ENCODE measurements at regions not wholly inside any gene's neighbourhood (a gene's known extent, or its start where the extent isn't known, plus 50 kb on each side); places are given as distances from the start of the nearest gene placed in this dataset.
"Not testable (repeated sequence)": the region's sequence is repeated elsewhere in the genome, so short reads cannot be mapped to it uniquely, and the experiment has no call there.

GRCh38 chr12:71385155-71385554 lies 54.4 kb upstream of the LGR5 start:
- Histone ChIP-seq H4K20me1 (ENCODE audit: control insufficient read depth, insufficient read depth, insufficient read length) (no peaks in the 10 kb centered on the region), H3K56ac (ENCODE audit: insufficient read length, low read depth, low read length) (no peak overlapping the region), H2AK5ac (ENCODE audit: insufficient read length, low read length) (no peak overlapping the region), H2BK120ac (ENCODE audit: low read depth, low read length, poor library complexity, severe bottlenecking) (no peak overlapping the region), H3K4me2 (ENCODE audit: insufficient read depth, insufficient read length, low read length) (no peak overlapping the region), H4K5ac (ENCODE audit: insufficient read length, low read depth, low read length) (no peak overlapping the region), H3K4me1 (ENCODE audit: insufficient read depth, low read length) (no peaks in the 10 kb centered on the region), H3K27me3 (ENCODE audit: insufficient read depth, low read length) (no peaks in the 10 kb centered on the region), H2BK20ac (ENCODE audit: low read depth, low read length, poor library complexity, severe bottlenecking) (no peak overlapping the region), H3K14ac (ENCODE audit: insufficient read depth, low read length) (no peak overlapping the region), H3K4ac (ENCODE audit: low read depth, low read length) (no peak overlapping the region), H3K9ac (ENCODE audit: extremely low read depth, insufficient read length, low read length) (no peak overlapping the region), H3K79me2 (ENCODE audit: insufficient read depth, low read length) (no peaks in the 10 kb centered on the region), H4K91ac (ENCODE audit: insufficient read length, low read depth, low read length) (no peak overlapping the region), H3K18ac (ENCODE audit: insufficient read length, low read depth, low read length) (no peak overlapping the region), H2BK12ac (ENCODE audit: insufficient read length, low read depth, low read length) (no peak overlapping the region), H3K23ac (ENCODE audit: insufficient read length, low read depth, low read length) (no peak overlapping the region), H3K23me2 (ENCODE audit: insufficient read length, low read depth, low read length, poor library complexity, severe bottlenecking) (no peaks in the 10 kb centered on the region), H2BK5ac (ENCODE audit: insufficient read length, low read length) (no peak overlapping the region), H2BK15ac (ENCODE audit: low read depth, low read length) (no peak overlapping the region), H4K8ac (replicated peaks; ENCODE audit: insufficient read length, low read depth, low read length) (no peak overlapping the region), H2AFZ (ENCODE audit: low read length) (no peak overlapping the region), H3K79me1 (ENCODE audit: insufficient read depth, low read depth, low read length, poor library complexity, severe bottlenecking) (no peaks in the 10 kb centered on the region), H3T11ph (ENCODE audit: low read length) (no peak overlapping the region), H3K27ac (ENCODE audit: insufficient read length, low read depth, low read length) (no peak overlapping the region), H3K9me3 (ENCODE audit: control insufficient read depth, low read depth, low read length) (no peaks in the 10 kb centered on the region)
- no peak for TF ChIP-seq CTCF (conservative IDR thresholded peaks at IDR 0.05)
- DNase-seq: no peak
- Mint-ChIP-seq H3K4me1 (no peaks in the 10 kb centered on the region), H3K4me3 (no peak overlapping the region), H3K36me3 (ENCODE audit: insufficient read depth in 1 of 3, low read depth in 3 of 3) (peaks cover 2 to 4% (median 3%) of the 10 kb centered on the region in 3 experiments; a peak in 4 of 7 replicates), H3K27me3 (ENCODE audit: low read depth) (no peaks in the 10 kb centered on the region), H3K9me3 (peaks cover 3 to 5% of the 10 kb centered on the region in 2 experiments; a peak in 4 of 5 replicates), H3K27ac (no peak overlapping the region)
- WGBS (ENCODE audit: extremely low coverage, insufficient read length, low lambda C conversion rate): no CpG with 5 or more reads among the region's 1 CpG

GRCh38 chr12:71376711-71377355 lies 62.8 kb upstream of the LGR5 start:
- H3K27ac Mint-ChIP-seq; H3K27ac ChIP-seq (ENCODE audit: insufficient read length, low read depth, low read length); H2AK5ac ChIP-seq (ENCODE audit: insufficient read length, low read length); DNase-seq; H2BK15ac ChIP-seq (ENCODE audit: low read depth, low read length); H3K23me2 ChIP-seq (ENCODE audit: insufficient read length, low read depth, low read length, poor library complexity, severe bottlenecking); H3K56ac ChIP-seq (ENCODE audit: insufficient read length, low read depth, low read length); H3K4ac ChIP-seq (ENCODE audit: low read depth, low read length); H3K18ac ChIP-seq (ENCODE audit: insufficient read length, low read depth, low read length); H3K4me2 ChIP-seq (ENCODE audit: insufficient read depth, insufficient read length, low read length); H3K23ac ChIP-seq (ENCODE audit: insufficient read length, low read depth, low read length); H3K4me1 Mint-ChIP-seq; H4K20me1 ChIP-seq (ENCODE audit: control insufficient read depth, insufficient read depth, insufficient read length); H4K5ac ChIP-seq (ENCODE audit: insufficient read length, low read depth, low read length); H2AFZ ChIP-seq (ENCODE audit: low read length); H3K9me3 ChIP-seq (ENCODE audit: control insufficient read depth, low read depth, low read length); H3K4me1 ChIP-seq (ENCODE audit: insufficient read depth, low read length); H3T11ph ChIP-seq (ENCODE audit: low read length); H2BK12ac ChIP-seq (ENCODE audit: insufficient read length, low read depth, low read length); H3K36me3 Mint-ChIP-seq (ENCODE audit: insufficient read depth in 1 of 3, low read depth in 3 of 3); H4K8ac ChIP-seq (replicated peaks; ENCODE audit: insufficient read length, low read depth, low read length); H2BK5ac ChIP-seq (ENCODE audit: insufficient read length, low read length); H2BK20ac ChIP-seq (ENCODE audit: low read depth, low read length, poor library complexity, severe bottlenecking); H3K9ac ChIP-seq (ENCODE audit: extremely low read depth, insufficient read length, low read length); H2BK120ac ChIP-seq (ENCODE audit: low read depth, low read length, poor library complexity, severe bottlenecking); H3K4me3 Mint-ChIP-seq; H3K79me1 ChIP-seq (ENCODE audit: insufficient read depth, low read depth, low read length, poor library complexity, severe bottlenecking); H4K91ac ChIP-seq (ENCODE audit: insufficient read length, low read depth, low read length); H3K79me2 ChIP-seq (ENCODE audit: insufficient read depth, low read length); H3K27me3 ChIP-seq (ENCODE audit: insufficient read depth, low read length); H3K27me3 Mint-ChIP-seq (ENCODE audit: low read depth); H3K9me3 Mint-ChIP-seq; H3K14ac ChIP-seq (ENCODE audit: insufficient read depth, low read length): not testable (repeated sequence)
- WGBS (ENCODE audit: extremely low coverage, insufficient read length, low lambda C conversion rate): no CpG with 5 or more reads among the region's 45 CpGs
